ENCODE measurements at regions not wholly inside any gene's neighbourhood (a gene's known extent, or its start where the extent isn't known, plus 50 kb on each side); places are given as distances from the start of the nearest gene placed in this dataset.

GRCh38 chr14:97056086-97056485 lies 258.9 kb downstream of the VRK1 start:
- TF ChIP-seq CTCF (IDR thresholded peaks at IDR 0.05; ENCODE audit: control insufficient read depth, extremely low read depth, insufficient read depth): no peak
- H3K4me3 ChIP-seq (ENCODE audit: low read depth, low read length): no peak overlapping the region
- no peak for DNase-seq (ENCODE audit: low read depth)

DNA sequence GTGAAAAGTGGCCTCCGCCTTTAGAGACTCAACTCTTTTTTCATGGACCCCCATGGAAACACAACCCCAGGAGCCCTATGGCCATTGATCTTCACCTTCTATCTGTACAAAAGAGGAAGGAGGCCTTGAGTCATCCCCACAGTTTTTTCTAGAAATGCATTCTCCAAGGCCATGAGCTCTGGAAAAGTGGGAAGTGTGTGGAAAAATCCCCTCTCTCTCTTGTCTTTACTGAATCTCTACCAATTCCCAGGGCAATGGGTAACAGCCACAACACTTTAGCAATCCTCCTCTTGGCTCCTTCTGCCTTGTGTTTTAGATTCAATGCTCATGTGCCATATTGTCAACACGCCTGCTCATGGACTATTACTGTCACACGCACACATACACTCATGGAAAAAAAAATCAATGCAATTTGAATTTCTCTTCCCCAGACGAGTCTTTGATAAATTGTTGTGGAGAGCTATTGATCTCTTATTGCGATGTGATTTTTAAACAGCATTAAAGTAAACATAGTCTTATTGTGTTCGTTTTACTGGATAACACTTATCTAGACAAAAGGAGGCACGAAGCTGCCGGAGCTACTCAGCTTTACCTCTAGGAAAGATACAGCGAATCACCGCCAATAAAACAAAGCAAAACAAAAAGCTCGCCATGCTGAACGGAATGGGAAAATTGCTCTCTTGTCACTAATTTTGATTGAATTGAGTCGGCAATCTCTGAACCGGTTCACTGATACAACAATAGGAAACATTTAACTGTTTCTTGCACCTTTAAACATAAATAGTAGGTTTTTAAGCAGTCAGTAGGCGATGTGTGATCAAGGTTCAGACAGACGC lies 260.3 kb downstream of the VRK1 start:
- no peak for TF ChIP-seq CTCF (IDR thresholded peaks at IDR 0.05; ENCODE audit: control insufficient read depth, extremely low read depth, insufficient read depth)
- DNase-seq (ENCODE audit: low read depth): no peak

DNA sequence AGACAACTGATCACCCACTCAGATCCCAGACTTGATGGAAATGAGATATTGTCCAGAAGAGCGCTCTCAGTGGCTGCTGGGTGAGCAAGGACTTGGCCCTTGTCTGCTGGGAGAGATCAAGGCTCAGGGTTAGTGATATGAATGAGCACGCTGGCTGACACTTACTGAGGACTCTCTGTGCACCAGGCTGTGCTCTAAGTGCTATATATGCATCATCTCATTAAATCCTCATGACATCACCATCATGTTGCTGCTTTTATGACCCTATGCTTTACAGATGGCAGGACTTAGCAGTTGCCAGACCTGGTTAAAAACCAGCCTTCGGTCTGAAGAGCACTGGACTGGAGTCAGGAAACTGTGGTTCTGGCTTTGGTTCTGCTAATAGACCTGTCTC lies 260.9 kb downstream of the VRK1 start:
- no peak for DNase-seq (ENCODE audit: low read depth)
- TF ChIP-seq CTCF (IDR thresholded peaks at IDR 0.05; ENCODE audit: control insufficient read depth, extremely low read depth, insufficient read depth): no peak
- no peak overlapping the region for H3K4me3 ChIP-seq (ENCODE audit: low read depth, low read length)

More for the DNA sequence above, 260.3 kb downstream of the VRK1 start:
- H3K4me3 ChIP-seq (ENCODE audit: low read depth, low read length): no peak overlapping the region

DNA sequence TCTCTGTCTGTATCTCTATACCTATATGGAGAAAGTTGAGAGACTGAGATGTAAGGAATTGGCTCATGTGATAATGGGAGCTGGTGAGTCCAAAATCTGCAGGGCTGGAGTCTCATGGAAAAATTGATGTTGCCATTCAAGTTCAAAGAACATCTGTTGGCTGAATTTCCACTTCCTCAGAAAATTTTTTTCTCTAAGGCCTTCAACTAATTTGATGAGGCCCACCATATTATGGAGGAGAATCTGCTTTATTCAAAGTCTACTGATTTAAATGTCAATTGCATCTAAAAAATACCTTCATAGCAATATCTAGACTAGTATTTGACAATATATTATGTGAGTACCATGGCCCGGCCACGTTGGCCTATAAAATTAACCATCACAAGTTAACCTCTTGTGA lies 261.4 kb downstream of the VRK1 start:
- no peak for TF ChIP-seq CTCF (IDR thresholded peaks at IDR 0.05; ENCODE audit: control insufficient read depth, extremely low read depth, insufficient read depth)
- no peak overlapping the region for H3K4me3 ChIP-seq (ENCODE audit: low read depth, low read length)
- no peak for DNase-seq (ENCODE audit: low read depth)

- no peak for TF ChIP-seq CTCF (IDR thresholded peaks at IDR 0.05; ENCODE audit: control insufficient read depth, extremely low read depth, insufficient read depth)
- no peak overlapping the region for H3K4me3 ChIP-seq (ENCODE audit: low read depth, low read length)
- DNase-seq (ENCODE audit: low read depth): no peak
These were observed 264.0 kb downstream of the VRK1 start for GRCh38 chr14:97061198-97061597.

- TF ChIP-seq CTCF (IDR thresholded peaks at IDR 0.05; ENCODE audit: control insufficient read depth, extremely low read depth, insufficient read depth): no peak
- no peak overlapping the region for H3K4me3 ChIP-seq (ENCODE audit: low read depth, low read length)
- no peak for DNase-seq (ENCODE audit: low read depth)
These were observed 264.5 kb downstream of the VRK1 start for GRCh38 chr14:97061714-97062113.

All from LNCaP clone FGC (cell line).